HT-29 (cell line): ENCODE measurements at regions not wholly inside any gene's neighbourhood (a gene's known extent, or its start where the extent isn't known, plus 50 kb on each side); places are given as distances from the start of the nearest gene placed in this dataset.
A peak's percentile ranks its signal among the peaks of the same experiment; 100 is the strongest.
"Not testable (repeated sequence)": the region's sequence is repeated elsewhere in the genome, so short reads cannot be mapped to it uniquely, and the experiment has no call there.

ENCODE experiments used
- DNase-seq: peaks from one replicate; pipeline ENCODE4 v3.0.0-alpha.2; 2015; ENCODE audit warnings: low spot score

DNA sequence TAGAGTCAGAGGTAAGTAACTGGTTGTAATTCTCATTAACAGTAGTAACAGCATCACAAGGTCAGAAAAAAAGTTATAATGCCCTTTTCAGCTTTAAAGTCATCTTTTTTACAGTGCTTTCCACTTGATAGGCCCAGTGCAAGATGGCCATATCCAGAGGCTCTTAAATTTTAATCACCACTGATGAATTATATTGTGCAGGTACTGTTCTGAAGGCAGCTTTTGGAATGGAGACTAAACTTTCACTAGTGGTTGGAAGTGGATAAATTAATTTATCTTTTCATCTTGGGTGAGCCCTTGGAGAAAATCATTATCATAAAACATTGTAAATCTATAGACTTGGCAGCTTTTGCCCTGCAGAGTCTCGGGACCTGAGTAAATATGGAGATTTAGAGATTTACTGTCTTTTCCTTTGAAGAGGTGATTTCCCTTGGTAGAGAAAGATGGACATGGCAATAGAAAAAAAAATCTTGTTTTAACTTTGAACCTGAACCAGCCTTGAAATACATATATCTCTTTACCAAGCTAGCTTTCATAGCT lies 969.1 kb upstream of the NOVA1 start:
- no peak for DNase-seq

DNA sequence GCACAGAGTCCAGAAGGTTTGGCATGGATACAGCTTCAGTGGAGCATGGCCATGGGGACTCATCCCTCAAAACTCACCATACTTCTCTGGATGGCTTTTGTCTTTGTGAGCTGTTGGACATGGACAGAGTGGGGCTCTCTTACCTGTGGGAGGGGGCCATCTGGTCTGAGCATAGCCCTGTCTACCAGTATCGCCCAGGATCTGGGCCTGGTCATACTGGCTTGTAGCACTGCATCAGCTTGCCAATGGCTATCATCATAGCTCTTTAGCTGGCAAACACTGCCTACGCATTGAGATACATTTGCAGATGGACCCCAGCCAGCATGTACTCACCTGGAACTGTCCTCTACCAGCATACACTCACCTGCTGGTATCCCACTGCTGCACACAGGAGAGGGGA lies 975.2 kb upstream of the NOVA1 start:
- DNase-seq = no peak

DNA sequence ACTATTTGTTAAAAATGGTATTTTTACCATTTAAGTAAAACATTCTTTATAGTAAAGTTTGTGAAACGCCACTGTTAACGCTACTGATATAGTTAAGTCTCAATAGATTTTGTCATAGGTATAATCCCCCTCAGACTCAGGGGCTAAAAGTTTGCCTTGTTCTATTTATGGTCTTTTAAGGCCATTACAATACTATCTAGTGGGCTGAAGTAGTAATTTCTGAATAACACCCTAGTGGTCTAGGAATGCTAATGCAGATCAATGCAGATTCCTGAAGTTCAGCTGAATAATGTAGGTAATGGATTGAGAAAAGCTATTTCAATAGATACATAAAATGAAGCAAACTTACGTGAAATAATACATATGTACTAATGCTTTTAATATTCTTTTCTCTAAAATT lies 989.3 kb upstream of the NOVA1 start:
- no peak for DNase-seq

DNA sequence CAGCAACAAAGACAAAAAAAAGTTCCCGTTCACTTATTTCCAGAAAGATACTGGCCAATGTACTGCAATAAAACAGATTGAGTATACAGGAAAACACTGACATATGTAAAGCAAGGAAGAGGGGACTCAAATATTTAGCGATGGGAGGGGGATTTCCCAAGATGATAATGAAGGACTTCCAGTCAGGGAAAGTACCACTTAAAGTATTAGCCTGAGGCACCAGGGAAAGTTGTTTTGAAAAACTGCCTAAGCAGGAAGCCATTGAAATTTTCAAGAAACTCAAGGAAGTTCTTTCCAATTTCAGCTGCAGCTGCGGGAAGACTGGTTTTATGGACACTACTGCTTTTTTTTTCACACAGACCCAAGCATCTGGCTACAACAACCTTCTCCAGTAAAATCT lies 1007.4 kb upstream of the NOVA1 start:
- no peak for DNase-seq

DNA sequence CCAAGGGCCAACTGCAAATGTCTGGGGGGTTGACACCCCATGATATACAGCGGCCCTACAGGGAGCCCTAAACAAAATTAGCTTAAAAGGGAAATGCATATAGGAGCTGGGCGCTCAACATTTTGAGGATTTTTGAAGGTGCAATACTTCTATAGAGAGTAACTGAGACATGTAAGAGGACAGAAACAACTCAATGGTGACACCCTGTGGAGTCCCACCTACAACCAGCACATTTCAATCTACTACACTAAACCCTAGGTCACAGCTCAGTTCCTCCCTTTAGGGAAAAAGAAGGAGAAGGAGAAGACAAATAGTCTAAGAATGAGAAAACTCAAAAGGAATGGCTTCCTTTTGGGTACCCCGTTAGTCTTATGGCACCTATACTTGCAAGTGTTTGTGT lies 1010.5 kb upstream of the NOVA1 start:
- peak; percentile 1 for DNase-seq

DNA sequence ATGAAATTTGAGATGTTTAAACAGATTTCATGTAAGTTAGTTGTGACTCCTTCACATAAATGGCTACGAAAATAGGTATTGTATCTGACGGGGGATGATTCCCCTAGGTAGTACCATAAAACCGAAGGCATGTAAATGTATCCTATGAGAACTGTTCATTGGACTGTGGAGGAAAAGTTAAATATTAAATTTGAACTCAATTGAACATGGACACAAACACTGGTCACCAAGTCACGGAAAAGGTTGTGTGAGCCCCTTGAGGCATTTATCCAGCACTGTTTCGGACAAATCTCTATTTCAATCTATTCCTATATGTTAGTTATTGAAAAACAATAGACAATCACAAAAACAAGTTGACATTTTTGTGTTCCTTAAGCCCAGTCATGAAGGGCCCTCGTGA lies 1014.3 kb upstream of the NOVA1 start:
- no peak for DNase-seq

DNA sequence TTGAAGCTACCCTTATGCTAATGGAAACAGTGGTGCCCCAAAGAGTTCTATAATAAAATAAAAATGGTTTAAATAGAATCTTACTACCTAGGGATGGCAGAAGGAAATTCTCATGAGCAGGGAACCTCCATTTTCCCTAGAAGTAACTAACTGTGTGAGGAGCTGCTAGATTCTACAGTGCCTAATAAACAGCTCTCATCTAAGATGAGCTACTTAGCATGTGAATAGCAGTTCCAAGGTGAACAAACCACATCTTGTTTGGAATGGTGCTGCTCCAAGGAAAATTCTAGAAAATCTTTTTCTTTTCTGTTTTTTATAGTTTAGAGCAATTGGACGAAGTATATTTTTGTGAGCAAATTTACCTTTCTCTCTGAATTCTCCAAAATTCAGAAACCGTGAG lies 1015.3 kb upstream of the NOVA1 start:
- DNase-seq = no peak

DNA sequence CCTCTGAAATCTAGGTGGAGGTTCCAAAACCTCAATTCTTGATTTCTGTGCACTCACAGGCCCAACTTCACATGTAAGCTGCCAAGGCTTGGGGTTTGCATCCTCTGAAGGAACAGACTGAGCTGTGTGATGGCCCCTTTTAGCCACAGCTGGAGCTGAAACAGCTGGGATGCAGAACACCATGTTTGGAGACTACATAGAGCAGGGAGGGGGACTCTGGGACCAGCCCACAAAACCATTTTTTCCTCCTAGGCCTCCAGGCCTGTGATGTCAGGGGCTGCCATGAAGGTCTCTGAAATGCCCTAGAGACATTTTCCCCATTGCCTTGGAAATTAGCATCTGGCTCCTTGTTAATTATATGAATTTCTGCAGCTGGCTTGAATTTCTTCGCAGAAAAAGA lies 1025.9 kb upstream of the NOVA1 start:
- no peak for DNase-seq

DNA sequence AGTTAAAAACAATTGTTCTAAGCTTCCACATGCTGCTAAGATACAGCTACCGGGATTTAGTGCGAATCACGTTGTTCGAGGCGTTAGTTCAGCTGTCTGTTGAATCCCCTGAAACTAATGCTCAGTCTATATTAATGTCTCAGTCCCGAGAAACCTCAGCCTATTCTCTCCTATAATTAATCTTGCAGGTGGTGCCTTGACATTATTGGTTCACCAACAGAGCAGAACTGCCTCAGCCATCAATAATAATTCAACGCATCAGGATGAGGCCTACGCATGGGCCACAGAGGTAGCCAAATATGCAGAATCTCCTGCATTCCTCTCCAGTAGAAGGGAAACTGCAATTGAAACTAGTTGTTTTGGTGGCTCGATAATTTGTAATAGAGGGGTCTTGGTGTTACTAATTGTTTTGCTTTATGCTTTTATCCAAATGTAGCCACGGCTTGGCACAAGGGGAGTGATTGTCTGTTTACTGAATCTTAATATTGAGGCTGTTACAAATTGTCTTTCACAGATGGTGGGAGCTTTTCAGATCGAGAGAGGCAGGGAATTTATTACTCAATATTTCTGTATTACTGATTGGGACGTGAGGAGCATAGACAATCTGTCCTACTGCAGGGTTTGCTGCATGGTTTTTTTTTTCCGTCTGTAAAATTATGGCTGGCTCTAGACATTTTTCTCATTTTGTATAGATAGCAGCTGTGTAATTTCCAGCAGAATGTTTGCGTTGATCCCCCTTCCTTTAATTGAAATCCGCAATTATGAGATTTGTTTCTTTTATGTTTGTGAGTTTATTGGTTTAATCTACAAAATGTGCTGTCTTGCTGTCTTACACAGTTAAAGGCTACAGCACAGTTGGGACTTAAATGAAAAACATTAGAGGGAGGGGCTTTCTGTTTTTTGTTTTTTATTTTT lies 1036.5 kb upstream of the NOVA1 start:
- no peak for DNase-seq

DNA sequence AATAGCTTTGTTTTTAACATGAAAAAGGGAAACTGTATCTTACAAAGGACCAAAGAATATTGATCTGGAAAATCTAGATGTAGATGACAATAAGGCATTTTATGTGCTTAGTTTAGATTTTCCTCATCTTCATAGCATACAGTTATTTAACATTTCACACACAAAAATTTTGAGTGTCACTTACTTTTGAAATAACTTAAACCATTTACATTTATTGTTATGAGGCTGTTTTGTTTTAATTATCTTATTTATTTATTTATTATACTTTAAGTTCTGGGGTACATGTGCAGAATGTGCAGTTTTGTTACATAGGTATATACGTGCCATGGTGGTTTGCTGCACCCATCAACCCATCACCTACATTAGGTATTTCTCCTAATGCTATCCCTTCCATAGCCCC lies 1042.9 kb upstream of the NOVA1 start:
- DNase-seq = not testable (repeated sequence)

DNA sequence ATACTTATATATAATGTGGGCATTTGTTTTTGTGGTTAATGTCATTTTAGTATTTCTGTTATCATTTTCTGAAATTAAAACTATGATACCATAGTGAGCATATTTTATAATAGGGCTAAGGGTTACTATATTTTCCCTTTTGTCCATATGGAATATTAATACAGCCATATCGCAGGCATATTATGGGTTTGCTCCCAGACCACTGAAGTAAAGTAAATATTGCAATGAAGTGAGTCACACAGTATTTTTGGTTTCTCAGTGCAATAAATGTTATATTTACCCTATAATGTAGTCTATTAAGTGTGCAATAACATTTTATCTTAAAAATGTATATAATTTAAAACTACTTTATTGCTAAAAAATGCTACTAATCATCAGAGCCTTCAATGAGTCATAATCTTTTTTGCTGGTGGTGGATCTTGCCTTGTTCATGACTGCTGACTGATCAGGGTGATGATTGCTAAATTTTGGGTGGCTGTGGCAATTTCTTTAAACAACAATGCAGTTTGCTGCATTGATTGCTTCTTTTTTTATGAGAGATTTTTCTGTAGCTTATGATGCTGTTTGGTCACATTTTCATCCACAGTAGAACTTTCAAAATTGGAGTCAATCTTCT lies 1044.5 kb upstream of the NOVA1 start:
- no peak for DNase-seq

DNA sequence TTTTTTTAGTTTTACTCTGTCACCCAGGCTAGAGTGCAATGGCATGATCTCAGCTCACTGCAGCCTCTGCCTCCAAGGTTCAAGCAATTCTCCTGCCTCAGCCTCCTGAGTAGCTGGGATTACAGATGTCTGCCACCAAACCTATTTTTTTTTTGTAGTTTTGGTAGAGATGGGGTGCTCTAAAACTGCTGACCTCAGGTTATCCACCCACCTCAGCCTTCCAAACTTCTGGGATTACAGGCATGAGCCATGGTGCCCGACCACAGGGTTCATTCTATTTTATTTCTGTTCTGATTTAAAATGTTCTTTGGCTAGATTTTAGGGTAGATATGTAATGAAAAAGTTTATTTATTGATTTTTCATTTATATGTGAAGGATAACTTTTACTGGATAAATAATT lies 1062.8 kb upstream of the NOVA1 start:
- DNase-seq = no peak

DNA sequence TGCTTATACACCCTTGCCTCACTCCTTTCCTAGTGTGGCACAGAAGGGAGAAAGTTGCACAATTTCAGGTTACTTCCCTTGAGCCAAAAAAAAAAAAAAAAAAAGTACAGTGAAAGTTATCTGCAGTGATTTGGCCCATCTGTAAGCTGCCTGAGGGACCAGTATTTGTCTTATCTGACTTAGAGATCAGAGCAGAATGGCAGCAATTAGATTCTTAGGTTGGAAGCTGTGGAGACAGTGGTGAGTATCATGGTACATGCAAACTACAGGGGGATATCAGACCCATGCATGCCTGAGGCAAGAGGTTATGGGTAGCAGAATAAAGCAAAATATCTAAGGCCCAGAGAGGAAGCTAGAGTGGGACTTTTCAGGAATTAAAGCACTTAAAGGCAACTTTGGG lies 1070.7 kb upstream of the NOVA1 start:
- DNase-seq = no peak

DNA sequence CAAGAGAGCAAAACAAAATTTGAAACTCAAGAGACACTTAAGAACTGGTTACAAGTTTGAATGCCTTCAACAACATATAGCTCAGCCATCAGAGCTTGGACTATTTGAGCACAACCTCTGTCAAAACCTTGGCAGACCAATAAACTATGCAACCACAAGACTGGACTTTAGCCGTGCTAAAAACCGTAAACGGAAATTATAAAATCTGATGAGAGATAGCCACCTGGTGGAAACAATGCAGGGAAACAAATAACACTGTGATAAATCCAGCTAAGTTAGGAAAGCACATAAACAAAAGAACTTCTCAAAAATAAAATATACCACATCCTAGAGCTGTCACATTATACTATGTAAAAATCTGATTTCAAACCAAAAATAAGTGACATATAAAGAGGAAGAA lies 1074.2 kb upstream of the NOVA1 start:
- DNase-seq = no peak

DNA sequence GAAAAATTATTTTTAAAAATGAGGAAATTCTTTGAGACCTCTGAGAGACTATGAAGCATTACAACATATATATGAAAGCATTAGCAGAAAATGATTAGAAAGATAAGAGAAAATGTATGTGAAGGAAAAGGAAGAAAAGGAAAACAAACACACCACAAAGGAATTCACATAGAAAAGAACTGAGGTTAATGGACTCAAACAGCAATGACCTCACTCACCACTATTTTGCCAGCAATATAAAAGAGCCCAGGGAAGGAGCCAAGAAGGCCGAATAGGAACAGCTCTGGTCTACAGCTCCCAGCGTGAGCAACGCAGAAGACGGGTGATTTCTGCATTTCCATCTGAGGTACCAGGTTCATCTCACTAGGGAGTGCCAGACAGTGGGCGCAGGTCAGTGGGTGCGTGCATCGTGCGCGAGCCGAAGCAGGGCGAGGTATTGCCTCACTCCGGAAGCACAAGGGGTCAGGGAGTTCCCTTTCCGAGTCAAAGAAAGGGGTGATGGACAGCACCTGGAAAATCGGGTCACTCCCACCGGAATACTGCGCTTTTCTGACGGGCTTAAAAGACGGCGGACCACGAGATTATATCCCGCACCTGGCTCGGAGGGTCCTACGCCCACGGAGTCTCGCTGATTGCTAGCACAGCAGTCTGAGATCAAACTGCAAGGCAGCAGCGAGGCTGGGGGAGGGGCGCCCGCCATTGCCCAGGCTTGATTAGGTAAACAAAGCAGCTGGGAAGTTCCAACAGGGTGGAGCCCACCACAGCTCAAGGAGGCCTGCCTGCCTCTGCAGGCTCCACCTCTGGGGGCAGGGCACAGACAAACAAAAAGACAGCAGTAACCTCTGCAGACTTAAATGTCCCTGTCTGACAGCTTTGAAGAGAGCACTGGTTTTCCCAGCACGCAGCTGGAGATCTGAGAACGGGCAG lies 1075.2 kb upstream of the NOVA1 start:
- not testable (repeated sequence) for DNase-seq

DNA sequence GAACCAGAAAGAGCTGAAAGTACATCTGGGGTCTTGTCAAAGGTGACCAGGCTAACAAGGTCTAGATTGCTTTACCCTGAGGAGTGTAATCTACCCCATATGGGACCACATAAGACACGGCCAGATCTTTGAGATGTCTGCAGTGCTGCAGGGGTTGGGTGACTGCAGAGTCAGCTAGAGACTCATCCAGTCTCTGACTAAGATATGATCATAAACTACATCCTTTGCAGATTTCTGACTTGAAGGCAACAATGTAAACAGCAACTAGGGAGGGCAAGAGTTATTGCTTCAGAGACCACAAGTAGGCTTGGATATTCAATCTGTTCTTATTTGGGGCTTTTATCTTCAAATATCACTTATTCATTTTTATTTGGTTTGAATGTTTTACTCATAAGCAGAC lies 1080.5 kb upstream of the FOXG1 start:
- DNase-seq = no peak

DNA sequence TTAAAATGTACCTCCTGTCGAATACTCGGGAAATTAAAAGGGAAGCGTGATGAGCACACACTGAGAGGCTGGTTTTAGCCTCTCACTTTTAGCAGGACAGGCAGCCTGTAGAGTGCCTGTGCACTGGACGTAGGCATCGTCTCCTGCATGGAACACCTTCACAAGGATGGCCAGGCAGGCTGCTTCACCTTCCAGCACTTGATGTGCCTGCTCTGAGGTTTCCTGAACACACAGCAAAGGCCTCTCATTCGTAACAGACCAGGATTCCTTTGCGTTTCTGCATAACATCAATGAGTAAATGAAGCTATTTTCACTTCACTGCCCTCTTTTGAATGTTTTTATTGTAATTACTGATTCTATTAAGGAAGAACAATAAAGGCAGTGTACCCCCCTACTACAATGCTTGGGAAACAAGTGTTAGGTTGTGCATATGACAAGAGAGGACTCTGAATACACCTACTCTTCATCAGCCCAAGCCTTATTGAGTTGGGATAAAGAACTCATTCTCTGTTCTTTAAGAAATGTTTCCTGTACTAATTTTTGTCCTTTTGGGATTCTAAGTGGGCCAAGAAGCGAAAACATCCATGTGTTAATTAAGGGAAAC lies 1077.6 kb upstream of the FOXG1 start:
- DNase-seq = no peak

DNA sequence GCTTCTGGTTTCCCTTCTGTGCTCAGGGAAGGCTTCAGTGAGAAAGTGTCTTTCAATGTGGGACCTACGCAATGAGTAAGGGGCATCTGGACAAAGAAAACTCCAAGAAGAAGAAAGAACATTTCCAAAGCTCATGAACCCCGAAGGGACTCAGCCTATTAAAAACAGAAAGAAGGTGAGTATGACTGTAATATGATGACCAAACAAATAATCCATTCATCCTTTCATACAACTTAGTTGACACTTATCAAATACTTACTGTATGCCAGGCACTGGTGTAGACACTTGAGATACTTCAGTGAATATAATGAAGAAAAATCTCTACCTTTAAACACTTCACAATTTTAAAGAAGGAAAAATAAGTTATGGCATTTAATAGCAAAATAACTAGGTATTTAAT lies 1054.2 kb upstream of the FOXG1 start:
- no peak for DNase-seq

DNA sequence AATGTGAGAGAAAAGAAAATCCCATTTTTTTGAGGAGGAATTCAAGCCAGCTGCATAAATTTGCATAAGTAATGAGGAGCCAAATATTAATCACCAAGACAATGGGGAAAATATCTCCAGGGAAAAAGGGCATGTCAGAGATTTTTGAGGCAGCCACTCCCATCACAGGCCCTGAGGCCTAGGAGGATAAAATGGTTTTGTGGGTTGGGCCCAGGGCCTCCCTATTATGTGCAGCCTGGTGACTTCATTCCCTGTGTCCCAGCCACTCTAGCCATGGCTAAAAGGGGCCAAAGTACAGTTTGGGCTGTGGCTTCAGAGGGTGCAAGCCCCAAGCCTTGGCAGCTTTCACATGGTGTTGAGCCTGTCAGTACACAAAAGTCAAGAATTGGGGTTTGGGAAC lies 1051.0 kb upstream of the FOXG1 start:
- DNase-seq = no peak

DNA sequence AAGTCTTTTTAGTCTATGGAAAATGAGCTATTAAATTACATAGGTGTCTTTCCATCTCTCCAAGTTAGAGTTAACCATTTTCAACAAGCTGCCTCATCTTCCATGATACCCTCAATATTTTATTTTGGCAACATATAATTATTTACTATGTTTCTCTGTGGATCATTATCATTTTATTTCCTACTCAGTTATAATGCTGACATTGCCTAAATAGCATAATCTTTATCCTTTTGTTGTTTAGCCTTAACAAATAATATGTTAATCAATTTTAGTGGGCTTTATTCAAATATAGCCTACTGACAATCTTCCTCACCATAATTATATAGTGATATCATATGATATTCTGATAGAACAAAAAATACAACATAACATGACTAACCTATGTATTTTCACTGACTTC lies 1044.8 kb upstream of the FOXG1 start:
- no peak for DNase-seq

DNA sequence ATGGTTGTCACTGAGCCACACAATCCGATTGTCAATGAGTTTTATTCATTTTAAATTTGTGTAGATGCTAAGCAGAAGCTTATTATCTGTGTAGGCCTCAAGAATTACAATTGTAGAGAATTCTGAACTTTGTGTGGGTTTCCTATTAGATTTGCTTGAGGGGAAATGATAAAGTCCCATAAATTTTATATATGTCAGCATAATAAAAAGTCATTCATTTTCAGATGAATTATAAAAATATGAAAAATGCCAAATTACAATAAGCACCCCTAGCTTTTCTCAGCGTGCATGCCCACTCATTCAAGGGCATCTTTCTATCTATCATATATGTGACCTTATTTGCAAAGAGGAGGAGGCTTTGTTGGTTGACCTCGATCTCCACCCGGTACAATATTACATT lies 1041.1 kb upstream of the FOXG1 start:
- no peak for DNase-seq
